ENCODE measurements at regions not wholly inside any gene's neighbourhood (a gene's known extent, or its start where the extent isn't known, plus 50 kb on each side); places are given as distances from the start of the nearest gene placed in this dataset.

DNA sequence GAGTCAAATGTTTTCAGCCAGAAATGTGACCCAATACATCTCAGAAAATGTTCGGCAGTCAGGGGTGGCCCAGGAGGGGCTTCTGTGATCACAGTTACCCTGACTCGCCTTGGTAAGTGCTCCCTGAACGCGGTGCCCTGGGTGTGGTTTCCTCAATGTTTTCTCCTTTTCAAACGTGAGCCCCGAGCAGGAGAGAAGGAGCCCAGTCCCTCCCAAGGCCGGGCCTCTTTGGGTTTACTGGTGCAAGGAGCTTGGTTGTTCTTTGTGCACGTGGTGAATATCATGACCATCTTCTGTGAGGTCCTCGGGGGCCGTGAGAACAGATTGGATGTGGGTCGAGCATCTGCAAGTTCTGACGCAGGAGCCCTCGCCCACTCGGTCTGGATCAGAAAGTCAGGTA is 55.8 kb upstream of the VIPR2 start:
- no peak for TF ChIP-seq POLR2A (IDR thresholded peaks at IDR 0.05)
- TF ChIP-seq, protein P1, sequence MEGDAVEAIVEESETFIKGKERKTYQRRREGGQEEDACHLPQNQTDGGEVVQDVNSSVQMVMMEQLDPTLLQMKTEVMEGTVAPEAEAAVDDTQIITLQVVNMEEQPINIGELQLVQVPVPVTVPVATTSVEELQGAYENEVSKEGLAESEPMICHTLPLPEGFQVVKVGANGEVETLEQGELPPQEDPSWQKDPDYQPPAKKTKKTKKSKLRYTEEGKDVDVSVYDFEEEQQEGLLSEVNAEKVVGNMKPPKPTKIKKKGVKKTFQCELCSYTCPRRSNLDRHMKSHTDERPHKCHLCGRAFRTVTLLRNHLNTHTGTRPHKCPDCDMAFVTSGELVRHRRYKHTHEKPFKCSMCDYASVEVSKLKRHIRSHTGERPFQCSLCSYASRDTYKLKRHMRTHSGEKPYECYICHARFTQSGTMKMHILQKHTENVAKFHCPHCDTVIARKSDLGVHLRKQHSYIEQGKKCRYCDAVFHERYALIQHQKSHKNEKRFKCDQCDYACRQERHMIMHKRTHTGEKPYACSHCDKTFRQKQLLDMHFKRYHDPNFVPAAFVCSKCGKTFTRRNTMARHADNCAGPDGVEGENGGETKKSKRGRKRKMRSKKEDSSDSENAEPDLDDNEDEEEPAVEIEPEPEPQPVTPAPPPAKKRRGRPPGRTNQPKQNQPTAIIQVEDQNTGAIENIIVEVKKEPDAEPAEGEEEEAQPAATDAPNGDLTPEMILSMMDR (IDR thresholded peaks at IDR 0.05): no peak
- Histone ChIP-seq H3K4me3 (replicated peaks in 1 of 3) (no peak overlapping the region), H3K27me3 (no peaks in the 10 kb centered on the region), H3K27ac (no peak overlapping the region), H3K36me3 (no peaks in the 10 kb centered on the region), H3K9me3 (no peaks in the 10 kb centered on the region), H3K4me1 (no peaks in the 10 kb centered on the region)
- 80 to 83% methylated on average over 14 of the region's 14 CpGs for WGBS, 2 donors
- intact Hi-C loops (cut with DNase I): no loop called here
- DNase-seq: no peak

DNA sequence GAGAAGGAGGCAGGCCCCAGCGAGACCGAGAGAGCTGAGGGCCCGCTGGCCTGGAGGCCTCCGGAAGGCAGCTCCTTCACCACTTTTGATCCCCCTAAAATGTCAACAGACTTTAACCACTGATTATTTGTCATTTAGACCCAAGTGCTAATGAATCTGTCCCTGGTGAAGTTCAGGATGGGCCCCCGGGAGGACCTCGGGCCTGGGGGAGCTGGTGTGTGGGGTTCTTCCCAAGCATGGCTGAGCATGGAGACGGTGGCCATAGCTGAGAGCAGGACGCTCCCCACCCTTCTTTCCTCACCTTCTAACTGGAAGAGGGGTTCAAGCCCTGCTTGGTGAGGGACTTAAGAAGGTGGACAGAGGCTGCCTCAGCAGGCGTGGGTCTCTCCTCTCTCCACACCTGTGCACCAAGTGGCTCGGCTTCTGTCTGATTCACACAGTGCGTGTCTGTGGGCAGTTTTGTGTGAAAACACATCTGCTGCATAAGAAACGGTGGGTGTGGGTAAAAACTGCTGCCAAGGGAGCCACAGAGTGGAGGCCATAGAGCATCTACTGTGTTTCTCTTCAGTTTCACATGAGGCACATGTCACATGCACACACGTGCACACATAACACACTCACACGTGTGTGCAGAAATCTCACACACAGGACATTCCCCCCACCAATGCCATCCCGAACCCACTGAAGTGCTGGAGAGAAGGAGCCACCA is 53.5 kb upstream of the VIPR2 start:
- H3K27ac ChIP-seq: no peak overlapping the region
- H3K4me3 ChIP-seq (replicated peaks in 1 of 3): no peak overlapping the region
- TF ChIP-seq, protein P1 (IDR thresholded peaks at IDR 0.05): no peak
- TF ChIP-seq POLR2A (IDR thresholded peaks at IDR 0.05): no peak
- H3K36me3 ChIP-seq: no peaks in the 10 kb centered on the region
- H3K9me3 ChIP-seq: no peaks in the 10 kb centered on the region
- 92% methylated on average over 15 of the region's 15 CpGs for WGBS, 2 donors
- DNase-seq: no peak
- intact Hi-C loops (cut with DNase I): no loop called here
- no peaks in the 10 kb centered on the region for H3K27me3 ChIP-seq
- H3K4me1 ChIP-seq: no peaks in the 10 kb centered on the region

DNA sequence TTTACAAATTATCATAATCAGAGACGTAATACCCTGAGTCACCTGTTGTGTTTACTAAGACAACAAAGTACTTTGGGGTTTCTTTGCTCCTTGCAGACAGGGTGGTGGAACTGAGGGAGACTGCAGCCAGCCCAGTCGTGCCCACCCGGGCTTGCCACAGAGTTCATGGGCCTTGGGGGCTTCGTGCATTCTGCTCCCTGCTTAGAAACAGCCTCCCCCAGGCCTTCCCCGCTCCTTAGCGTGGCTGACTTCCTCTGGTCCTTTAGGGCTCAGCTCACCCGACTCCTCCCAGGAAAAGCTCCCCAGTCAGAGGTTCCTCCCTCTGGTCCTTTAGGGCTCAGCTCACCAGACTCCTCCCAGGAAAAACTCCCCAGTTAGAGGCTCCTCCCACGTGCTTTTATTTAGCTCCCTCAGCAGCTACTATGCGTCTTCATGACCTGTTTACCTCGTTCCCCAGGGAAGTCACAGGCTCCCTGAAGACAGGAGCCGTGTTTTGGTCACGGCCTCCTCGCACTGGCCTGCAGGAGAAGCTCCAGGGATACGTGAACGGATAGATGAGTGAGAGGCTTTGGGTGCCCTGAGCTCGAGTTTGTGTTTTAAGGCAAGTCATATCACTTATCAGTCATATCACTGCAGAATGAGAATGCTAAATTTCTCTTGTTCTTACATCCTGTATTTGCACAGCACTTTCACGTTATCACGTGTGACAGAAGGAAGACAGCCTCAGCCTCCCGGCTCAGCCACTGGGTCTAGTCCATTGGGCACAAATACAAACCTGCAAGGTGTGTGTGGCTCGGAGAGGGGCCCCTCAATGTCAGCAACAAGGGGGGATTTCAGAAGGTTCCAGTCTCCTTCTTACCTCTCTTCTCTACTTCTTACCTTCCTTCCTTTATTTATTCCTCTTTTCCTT is 52.7 kb upstream of the VIPR2 start:
- intact Hi-C loops (cut with DNase I): no loop called here
- WGBS, 2 donors: 66 to 72% methylated on average over 20 of the region's 20 CpGs
- Histone ChIP-seq H3K27ac (no peak overlapping the region), H3K27me3 (no peaks in the 10 kb centered on the region), H3K4me3 (replicated peaks in 1 of 3) (no peak overlapping the region), H3K36me3 (no peaks in the 10 kb centered on the region), H3K4me1 (no peaks in the 10 kb centered on the region), H3K9me3 (no peaks in the 10 kb centered on the region)
- no peak for TF ChIP-seq POLR2A (IDR thresholded peaks at IDR 0.05)
- DNase-seq: no peak

DNA sequence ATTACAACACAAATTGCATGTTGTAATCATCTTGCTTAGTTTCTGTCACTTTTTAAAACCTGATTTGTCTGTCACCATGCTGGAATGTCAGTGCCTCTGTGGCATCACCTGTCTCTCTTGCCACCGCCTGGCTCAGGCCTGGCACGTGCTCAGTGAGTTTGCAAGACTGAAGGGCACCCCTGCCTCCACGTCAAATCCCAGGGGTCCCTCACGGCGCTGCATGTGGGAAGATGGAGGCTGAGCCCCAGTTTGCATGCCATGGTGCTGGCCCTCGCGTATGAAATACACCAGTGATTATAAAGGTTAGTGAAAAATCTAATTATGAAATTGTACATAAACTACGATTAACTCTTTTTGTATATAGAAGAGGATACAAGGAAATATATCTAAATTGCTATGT is 51.9 kb upstream of the VIPR2 start:
- Histone ChIP-seq H3K4me3 (replicated peaks in 1 of 3) (no peak overlapping the region), H3K27me3 (no peaks in the 10 kb centered on the region), H3K4me1 (no peaks in the 10 kb centered on the region), H3K9me3 (no peaks in the 10 kb centered on the region), H3K36me3 (no peaks in the 10 kb centered on the region), H3K27ac (no peak overlapping the region)
- WGBS, 2 donors: 91 to 92% methylated on average over 8 of the region's 8 CpGs
- TF ChIP-seq, protein P1 (IDR thresholded peaks at IDR 0.05): no peak
- TF ChIP-seq POLR2A (IDR thresholded peaks at IDR 0.05): no peak
- intact Hi-C loops (cut with DNase I): no loop called here
- DNase-seq: peak in 1 of 2 donors; percentile 9

DNA sequence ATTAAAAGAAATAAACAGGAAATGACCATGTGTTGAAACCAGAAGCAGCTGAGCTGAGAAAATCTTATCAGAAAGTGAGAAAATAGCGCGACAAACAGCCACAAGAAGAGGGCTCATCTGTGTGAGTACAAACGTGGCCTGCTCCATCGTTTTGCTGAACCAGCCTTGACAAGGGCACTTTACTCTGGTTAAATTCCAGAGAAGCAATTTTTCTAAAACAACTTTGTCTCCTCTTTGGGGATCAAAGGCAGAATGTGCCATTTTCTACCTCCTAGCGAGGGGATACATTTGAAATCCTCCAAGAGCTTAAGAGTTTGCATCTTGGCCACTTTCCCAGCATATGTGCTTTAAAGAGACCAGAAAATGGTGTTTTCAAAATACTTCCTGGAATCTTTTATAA is 51.3 kb upstream of the VIPR2 start:
- peak in 1 of 2 donors; percentile 35 for DNase-seq
- 24 to 37% methylated on average over 5 of the region's 5 CpGs for WGBS, 2 donors
- TF ChIP-seq POLR2A (IDR thresholded peaks at IDR 0.05): no peak
- TF ChIP-seq, protein P1 (IDR thresholded peaks at IDR 0.05): no peak
- Histone ChIP-seq H3K4me3 (replicated peaks in 1 of 3) (no peak overlapping the region), H3K27ac (no peak overlapping the region), H3K9me3 (no peaks in the 10 kb centered on the region), H3K36me3 (no peaks in the 10 kb centered on the region), H3K4me1 (no peaks in the 10 kb centered on the region), H3K27me3 (no peaks in the 10 kb centered on the region)
- intact Hi-C loops (cut with DNase I): no loop called here

All from thyroid gland (tissue), 4 donors.